Aorta (tissue), 5 donors: ENCODE measurements at regions not wholly inside any gene's neighbourhood (a gene's known extent, or its start where the extent isn't known, plus 50 kb on each side); places are given as distances from the start of the nearest gene placed in this dataset.

Source experiments
- ATAC-seq: fragments of 200-7000 bp; cut with Tn5 transposase; one replicate; pipeline ENCODE4 v1.9.1; 2022; ENCODE audit warnings: moderate library complexity; ENCODE audit not compliant: low FRiP score
- DNase-seq, 2 donors: peaks; one replicate each; pipeline ENCODE4 v3.0.0-alpha.2; 2020
- H3K27ac ChIP-seq, 2 donors: one replicate each; pipeline ENCODE4 v1.5.1; 2013; ENCODE audit warnings: low read length in 2 of 2, mild to moderate bottlenecking in 2 of 2, moderate library complexity in 2 of 2, control low read depth in 1 of 2, inconsistent platforms in 1 of 2, low read depth in 1 of 2
- H3K27me3 ChIP-seq, 2 donors: one replicate each; pipeline ENCODE4 v1.6.1; 2013; ENCODE audit warnings: control low read depth in 1 of 2, low read length in 1 of 2, mild to moderate bottlenecking in 1 of 2, moderate library complexity in 1 of 2; ENCODE audit not compliant: insufficient read depth in 2 of 2, control insufficient read depth in 1 of 2
- H3K36me3 ChIP-seq, 2 donors: one replicate each; pipeline ENCODE4 v1.6.1; 2013; ENCODE audit warnings: control low read depth in 1 of 2, low read length in 1 of 2, mild to moderate bottlenecking in 1 of 2; ENCODE audit not compliant: insufficient read depth in 2 of 2, control insufficient read depth in 1 of 2
- H3K4me1 ChIP-seq, 2 donors: one replicate each; pipeline ENCODE4 v1.6.1; 2013; ENCODE audit warnings: low read length in 2 of 2, control low read depth in 1 of 2, mild to moderate bottlenecking in 1 of 2, moderate library complexity in 1 of 2; ENCODE audit not compliant: insufficient read depth in 2 of 2, control insufficient read depth in 1 of 2
- H3K4me3 ChIP-seq, 2 donors: one replicate each; pipeline ENCODE4 v1.5.1; 2013; ENCODE audit warnings: low read length in 2 of 2, control low read depth in 1 of 2, mild to moderate bottlenecking in 1 of 2
- H3K9me3 ChIP-seq: one replicate; pipeline ENCODE4 v1.6.1; 2013; ENCODE audit warnings: mild to moderate bottlenecking, low read length; ENCODE audit not compliant: control insufficient read depth
- WGBS, 2 donors: extraction: QIAGEN DNeasy Blood & Tissue Kit; methylation state at CpG; one replicate each; pipeline ENCODE4 v1.1.7; 2013; 5-methylcytosine and 5-hydroxymethylcytosine counted together
- intact Hi-C, 2 donors: fragments of 100-400 bp; cut with DNase I; formaldehyde crosslinking; loops; one replicate each; pipeline versions ENCODE4 v1.14.2 to v1.15.0; 2022
- donor health status: healthy with polysubstance abuse.
- donor health status: Bipolar disorder and iron deficiency.
- donor health status: DM: no; HTN: no; CAD: no.
- donor health status: DM: no; HTN: no; CAD: no.
- donor health status: DM: yes; HTN: yes; CAD: no.

DNA sequence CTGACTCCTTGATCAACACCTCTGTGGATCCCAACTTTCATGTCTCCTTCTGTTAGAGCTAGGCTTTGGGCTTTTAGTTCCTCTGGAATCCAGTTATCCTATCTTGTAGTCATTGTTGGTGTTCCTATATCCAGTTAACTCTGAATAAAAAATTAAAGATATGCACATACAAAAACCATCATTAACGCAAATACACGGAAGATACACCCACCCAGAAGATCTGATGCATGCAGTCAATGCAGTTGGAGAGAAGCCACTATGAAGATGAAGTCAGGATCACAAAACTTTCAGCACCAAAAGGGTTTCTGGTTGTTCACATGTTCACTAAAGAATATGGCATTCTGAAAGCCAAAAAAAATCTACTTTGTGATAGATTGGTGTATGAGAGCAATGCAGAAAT is 123.6 kb upstream of the LHX8 start:
- DNase-seq, result no peak
- Histone ChIP-seq H3K4me3 (no peak overlapping the region), H3K9me3 (no peaks in the 10 kb centered on the region), H3K36me3 (no peaks in the 10 kb centered on the region), H3K27ac (no peak overlapping the region), H3K27me3 (no peaks in the 10 kb centered on the region), H3K4me1 (no peaks in the 10 kb centered on the region)
- no peak for ATAC-seq
- 73 to 77% methylated on average over 2 of the region's 2 CpGs for WGBS, 2 donors
- intact Hi-C loops, result no loop called here

DNA sequence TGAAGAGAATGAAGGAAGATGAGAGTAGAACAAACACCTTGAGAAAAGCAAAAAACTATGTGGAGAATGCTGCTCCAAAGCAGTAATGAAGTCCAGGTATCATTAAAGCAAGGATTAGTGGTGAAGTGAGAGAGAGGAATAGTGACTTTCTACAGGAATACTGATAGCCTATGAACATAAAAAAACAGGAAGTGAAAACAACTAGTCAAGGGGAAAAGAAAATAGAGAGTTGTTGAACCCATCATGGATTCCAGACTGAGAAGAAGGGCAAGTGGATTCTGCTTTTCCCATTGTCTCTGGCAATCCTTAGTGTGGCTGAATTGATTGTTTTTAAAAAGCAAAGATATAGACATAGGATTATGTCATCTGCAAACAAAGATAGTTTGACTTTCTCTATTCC is 119.9 kb upstream of the LHX8 start:
- no peaks in the 10 kb centered on the region for H3K36me3 ChIP-seq
- H3K27me3 ChIP-seq, result no peaks in the 10 kb centered on the region
- ATAC-seq (no peak), DNase-seq (no peak)
- no peak overlapping the region for H3K27ac ChIP-seq
- no peak overlapping the region for H3K4me3 ChIP-seq
- intact Hi-C loops, result no loop called here
- no peaks in the 10 kb centered on the region for H3K9me3 ChIP-seq
- H3K4me1 ChIP-seq, result no peaks in the 10 kb centered on the region

- intact Hi-C loops, result no loop called here
- no peaks in the 10 kb centered on the region for H3K36me3 ChIP-seq
- WGBS, 2 donors, result 84 to 85% methylated on average over 1 of the region's 1 CpG
- peaks cover 2% of the 10 kb centered on the region for H3K9me3 ChIP-seq
- no peaks in the 10 kb centered on the region for H3K4me1 ChIP-seq
- no peak overlapping the region for H3K4me3 ChIP-seq
- no peak for ATAC-seq
- peaks cover 0 to 3% of the 10 kb centered on the region in 2 donors for H3K27me3 ChIP-seq
- no peak for DNase-seq
- no peak overlapping the region for H3K27ac ChIP-seq
These were observed 111.2 kb upstream of the LHX8 start for GRCh38 chr1:75023005-75023404.

DNA sequence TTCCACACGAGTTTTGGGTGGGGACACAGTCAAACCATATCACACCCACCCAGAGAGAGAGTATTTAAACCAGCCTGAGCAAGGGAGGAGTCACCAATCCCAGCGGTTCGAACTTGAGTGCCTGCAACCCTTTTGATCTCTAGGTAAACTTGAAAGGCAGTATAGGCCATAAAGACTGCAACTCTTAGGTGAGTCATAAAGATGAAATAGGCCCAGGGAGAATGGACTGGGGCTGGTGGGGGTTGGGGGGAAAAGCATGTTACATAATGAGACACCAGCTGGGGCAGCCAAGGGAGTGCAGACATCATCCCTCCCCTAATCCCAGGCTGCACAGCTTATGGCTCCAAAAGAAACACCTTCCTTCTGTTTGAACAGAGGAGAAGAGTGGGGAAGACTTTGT is 99.8 kb upstream of the LHX8 start:
- Histone ChIP-seq H3K4me3 (no peak overlapping the region), H3K36me3 (no peaks in the 10 kb centered on the region), H3K27me3 (no peaks in the 10 kb centered on the region), H3K4me1 (no peaks in the 10 kb centered on the region), H3K9me3 (peaks cover 1% of the 10 kb centered on the region), H3K27ac (no peak overlapping the region)
- no peak for DNase-seq
- intact Hi-C loops, result no loop called here
- ATAC-seq, result no peak
- 59 to 67% methylated on average over 3 of the region's 3 CpGs for WGBS, 2 donors

DNA sequence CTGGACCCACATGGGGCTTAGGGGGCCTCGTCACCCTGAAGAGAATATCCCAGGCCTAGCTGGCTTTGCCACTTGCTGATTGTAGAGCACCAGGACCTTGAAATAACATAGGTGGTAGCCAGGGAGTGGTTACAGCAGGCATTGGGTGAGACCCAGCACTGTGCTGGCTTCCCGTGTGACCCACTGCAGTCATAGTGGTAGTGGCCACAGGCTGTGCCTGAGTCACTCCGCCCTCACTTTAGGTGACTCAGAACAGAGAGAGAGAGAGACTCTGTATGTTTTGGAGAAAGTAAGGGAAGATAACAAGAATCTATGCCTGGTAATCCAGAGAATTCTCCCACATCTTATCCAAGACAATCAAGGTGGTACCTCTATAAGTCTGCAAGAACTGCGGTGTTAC is 98.7 kb upstream of the LHX8 start:
- intact Hi-C loops, result no loop called here
- Histone ChIP-seq H3K9me3 (peaks cover 1% of the 10 kb centered on the region), H3K4me1 (no peaks in the 10 kb centered on the region), H3K27ac (no peak overlapping the region), H3K4me3 (no peak overlapping the region), H3K36me3 (no peaks in the 10 kb centered on the region), H3K27me3 (no peaks in the 10 kb centered on the region)
- ATAC-seq (no peak), DNase-seq (no peak)
- WGBS, 2 donors, result 75 to 77% methylated on average over 4 of the region's 4 CpGs

GRCh38 chr1:75053207-75053606 is 81.0 kb upstream of the LHX8 start:
- intact Hi-C loops, result no loop called here
- DNase-seq (no peak), ATAC-seq (no peak)
- H3K9me3 ChIP-seq, result peaks cover 3% of the 10 kb centered on the region
- no peaks in the 10 kb centered on the region for H3K4me1 ChIP-seq
- H3K4me3 ChIP-seq, result no peak overlapping the region
- H3K27me3 ChIP-seq, result no peaks in the 10 kb centered on the region
- no peaks in the 10 kb centered on the region for H3K36me3 ChIP-seq
- WGBS, 2 donors, result 53% methylated on average over 2 of the region's 2 CpGs
- no peak overlapping the region for H3K27ac ChIP-seq

DNA sequence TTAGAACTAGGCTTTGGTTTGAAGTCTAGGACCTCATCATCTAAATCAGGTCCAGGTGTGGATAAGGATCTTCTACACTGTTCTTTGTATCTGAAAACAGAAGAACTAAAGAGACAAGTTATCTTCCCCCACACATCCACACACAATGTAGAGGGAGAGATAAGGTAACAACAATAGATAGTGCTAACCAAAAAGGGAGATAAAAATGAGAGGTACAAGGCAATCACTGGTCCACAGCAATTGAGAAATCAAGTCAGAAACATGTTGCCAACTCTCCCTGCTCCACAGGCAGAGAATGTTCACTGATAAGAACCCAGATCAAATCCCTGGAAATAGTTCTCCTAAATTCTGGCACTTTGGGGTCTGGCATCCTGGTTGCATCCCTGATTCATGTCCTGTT is 75.8 kb upstream of the LHX8 start:
- H3K36me3 ChIP-seq, result no peaks in the 10 kb centered on the region
- intact Hi-C loops, result no loop called here

GRCh38 chr1:75062111-75062510 is 72.1 kb upstream of the LHX8 start:
- H3K27ac ChIP-seq, result no peak overlapping the region
- no peaks in the 10 kb centered on the region for H3K9me3 ChIP-seq
- no peaks in the 10 kb centered on the region for H3K27me3 ChIP-seq
- intact Hi-C loops, result no loop called here
- ATAC-seq, result no peak
- H3K4me3 ChIP-seq, result no peak overlapping the region
- no peaks in the 10 kb centered on the region for H3K36me3 ChIP-seq
- 78 to 85% methylated on average over 1 of the region's 1 CpG for WGBS, 2 donors
- no peaks in the 10 kb centered on the region for H3K4me1 ChIP-seq
- no peak for DNase-seq

More for the DNA sequence above, 75.8 kb upstream of the LHX8 start:
- H3K9me3 ChIP-seq, result peaks cover 2% of the 10 kb centered on the region
- no peaks in the 10 kb centered on the region for H3K4me1 ChIP-seq
- ATAC-seq (no peak), DNase-seq (no peak)
- no peak overlapping the region for H3K27ac ChIP-seq
- no peak overlapping the region for H3K4me3 ChIP-seq
- H3K27me3 ChIP-seq, result no peaks in the 10 kb centered on the region

- 70 to 77% methylated on average over 1 of the region's 1 CpG for WGBS, 2 donors
- ATAC-seq (no peak), DNase-seq (no peak)
- H3K36me3 ChIP-seq, result no peaks in the 10 kb centered on the region
- intact Hi-C loops, result no loop called here
- no peak overlapping the region for H3K27ac ChIP-seq
- H3K4me3 ChIP-seq, result no peak overlapping the region
- H3K27me3 ChIP-seq, result peaks cover 0 to 4% of the 10 kb centered on the region in 2 donors
- peaks cover 1% of the 10 kb centered on the region for H3K9me3 ChIP-seq
- H3K4me1 ChIP-seq, result no peaks in the 10 kb centered on the region
These were observed 66.2 kb upstream of the LHX8 start for GRCh38 chr1:75067975-75068374.
